H9 (cell line): ENCODE measurements at regions not wholly inside any gene's neighbourhood (a gene's known extent, or its start where the extent isn't known, plus 50 kb on each side); places are given as distances from the start of the nearest gene placed in this dataset.
"Not testable (repeated sequence)": the region's sequence is repeated elsewhere in the genome, so short reads cannot be mapped to it uniquely, and the experiment has no call there.

Experiments
- DNase-seq: peaks from one replicate; pipeline ENCODE4 v3.0.0-alpha.2; 2017
- H2AFZ ChIP-seq: one replicate; pipeline ENCODE4 v1.6.1; 2013; ENCODE audit warnings: mild to moderate bottlenecking, low read length, control low read depth, moderate library complexity
- H2AK5ac ChIP-seq: 2 replicates; pipeline ENCODE4 v1.6.1; 2013; ENCODE audit warnings: low read length, control low read depth, mixed read lengths; ENCODE audit not compliant: insufficient read length
- H2BK120ac ChIP-seq: one replicate; pipeline ENCODE4 v1.6.1; 2013; ENCODE audit warnings: low read depth, mild to moderate bottlenecking, low read length, control low read depth, inconsistent platforms; ENCODE audit not compliant: poor library complexity, severe bottlenecking
- H2BK12ac ChIP-seq: 2 replicates; pipeline ENCODE4 v1.6.1; 2013; ENCODE audit warnings: low read length, control low read depth, mixed read lengths, low read depth; ENCODE audit not compliant: insufficient read length
- H2BK15ac ChIP-seq: 2 replicates; pipeline ENCODE4 v1.6.1; 2013; ENCODE audit warnings: low read depth, low read length, control low read depth
- H2BK20ac ChIP-seq: one replicate; pipeline ENCODE4 v1.6.1; 2013; ENCODE audit warnings: low read depth, mild to moderate bottlenecking, low read length, control low read depth, inconsistent platforms; ENCODE audit not compliant: poor library complexity, severe bottlenecking
- H2BK5ac ChIP-seq: 2 replicates; pipeline ENCODE4 v1.6.1; 2013; ENCODE audit warnings: low read length, control low read depth, mixed read lengths; ENCODE audit not compliant: insufficient read length
- H3K14ac ChIP-seq: 2 replicates; pipeline ENCODE4 v1.6.1; 2013; ENCODE audit warnings: low read length, control low read depth; ENCODE audit not compliant: insufficient read depth
- H3K18ac ChIP-seq: 2 replicates; pipeline ENCODE4 v1.6.1; 2013; ENCODE audit warnings: low read depth, mild to moderate bottlenecking, mixed read lengths, low read length, control low read depth; ENCODE audit not compliant: insufficient read length
- H3K23ac ChIP-seq: 2 replicates; pipeline ENCODE4 v1.6.1; 2013; ENCODE audit warnings: low read length, control low read depth, mixed read lengths, low read depth; ENCODE audit not compliant: insufficient read length
- H3K23me2 ChIP-seq: 2 replicates; pipeline ENCODE4 v1.6.1; 2013; ENCODE audit warnings: low read depth, mild to moderate bottlenecking, mixed read lengths, low read length, control low read depth; ENCODE audit not compliant: insufficient read length, poor library complexity, severe bottlenecking
- H3K27ac ChIP-seq: 2 replicates; pipeline ENCODE4 v1.5.1; 2013; ENCODE audit warnings: low read length, control low read depth, mixed read lengths, low read depth; ENCODE audit not compliant: insufficient read length
- H3K27me3 ChIP-seq: 2 replicates; pipeline ENCODE4 v1.6.1; 2013; ENCODE audit warnings: low read length, control low read depth, inconsistent platforms; ENCODE audit not compliant: insufficient read depth
- H3K4ac ChIP-seq: 2 replicates; pipeline ENCODE4 v1.6.1; 2013; ENCODE audit warnings: low read depth, mild to moderate bottlenecking, control low read depth, inconsistent platforms, low read length, moderate library complexity
- H3K4me1 ChIP-seq: 2 replicates; pipeline ENCODE4 v1.6.1; 2013; ENCODE audit warnings: low read length, control low read depth, inconsistent platforms; ENCODE audit not compliant: insufficient read depth
- H3K4me2 ChIP-seq: 2 replicates; pipeline ENCODE4 v1.6.1; 2013; ENCODE audit warnings: low read length, control low read depth, mixed read lengths; ENCODE audit not compliant: insufficient read length, insufficient read depth
- H3K56ac ChIP-seq: 2 replicates; pipeline ENCODE4 v1.6.1; 2013; ENCODE audit warnings: low read depth, mild to moderate bottlenecking, mixed read lengths, low read length, control low read depth; ENCODE audit not compliant: insufficient read length
- H3K79me1 ChIP-seq: 2 replicates; pipeline ENCODE4 v1.6.1; 2013; ENCODE audit warnings: low read depth, mild to moderate bottlenecking, moderate library complexity, low read length, control low read depth, inconsistent platforms; ENCODE audit not compliant: insufficient read depth, poor library complexity, severe bottlenecking
- H3K79me2 ChIP-seq: 2 replicates; pipeline ENCODE4 v1.6.1; 2013; ENCODE audit warnings: low read length, control low read depth, inconsistent platforms; ENCODE audit not compliant: insufficient read depth
- H3K9ac ChIP-seq: 2 replicates; pipeline ENCODE4 v1.6.1; 2013; ENCODE audit warnings: low read length, control low read depth, mixed read lengths; ENCODE audit not compliant: insufficient read length; ENCODE audit errors: extremely low read depth
- H3K9me3 ChIP-seq: one replicate; pipeline ENCODE4 v1.6.1; 2013; ENCODE audit warnings: low read depth, low read length, inconsistent platforms; ENCODE audit not compliant: control insufficient read depth
- H3T11ph ChIP-seq: one replicate; pipeline ENCODE4 v1.6.1; 2013; ENCODE audit warnings: mild to moderate bottlenecking, low read length, control low read depth, inconsistent platforms
- H4K20me1 ChIP-seq: one replicate; pipeline ENCODE4 v1.6.1; 2013; ENCODE audit not compliant: control insufficient read depth, insufficient read length, insufficient read depth
- H4K5ac ChIP-seq: 2 replicates; pipeline ENCODE4 v1.6.1; 2013; ENCODE audit warnings: low read depth, mild to moderate bottlenecking, mixed read lengths, low read length, control low read depth; ENCODE audit not compliant: insufficient read length
- H4K8ac ChIP-seq: replicated peaks from 2 replicates; pipeline ENCODE4 v1.6.1; 2013; ENCODE audit warnings: low read length, control low read depth, mixed read lengths, low read depth; ENCODE audit not compliant: insufficient read length
- H4K91ac ChIP-seq: 2 replicates; pipeline ENCODE4 v1.6.1; 2013; ENCODE audit warnings: low read depth, mild to moderate bottlenecking, moderate library complexity, mixed read lengths, low read length, control low read depth; ENCODE audit not compliant: insufficient read length
- H3K27ac Mint-ChIP-seq, 3 experiments: 2 replicates in 2 of 3; 3 replicates in 1 of 3; pipeline ENCODE4 v1.8.0; 2020 to 2021; ENCODE audit warnings: mixed read lengths in 3 of 3, mild to moderate bottlenecking in 1 of 3, moderate library complexity in 1 of 3
- H3K27me3 Mint-ChIP-seq: 2 replicates; pipeline ENCODE4 v1.8.0; 2021; ENCODE audit warnings: low read depth, mild to moderate bottlenecking, moderate library complexity, mixed read lengths
- H3K36me3 Mint-ChIP-seq, 3 experiments: 2 replicates in 2 of 3; 3 replicates in 1 of 3; pipeline ENCODE4 v1.8.0; 2020 to 2021; ENCODE audit warnings: low read depth in 3 of 3, mixed read lengths in 3 of 3; ENCODE audit not compliant: insufficient read depth in 1 of 3
- H3K4me1 Mint-ChIP-seq, 2 experiments: 2 replicates each; pipeline ENCODE4 v1.8.0; 2020; ENCODE audit warnings: mixed read lengths in 2 of 2
- H3K4me3 Mint-ChIP-seq, 2 experiments: 2 replicates in 1 of 2; 3 replicates in 1 of 2; pipeline ENCODE4 v1.8.0; 2020 to 2021; ENCODE audit warnings: mild to moderate bottlenecking in 2 of 2, mixed read lengths in 2 of 2, moderate library complexity in 1 of 2
- H3K9me3 Mint-ChIP-seq, 2 experiments: 2 replicates in 1 of 2; 3 replicates in 1 of 2; pipeline ENCODE4 v1.8.0; 2020; ENCODE audit warnings: mild to moderate bottlenecking in 2 of 2, mixed read lengths in 2 of 2, moderate library complexity in 1 of 2
- CTCF ChIP-seq: fragments of 200-600 bp; sonication (generic); conservative IDR thresholded peaks from 3 replicates; pipeline ENCODE4 v1.8.0; 2021; ENCODE audit warnings: antibody characterized with exemption, mild to moderate bottlenecking
- WGBS: extraction: QIAGEN DNeasy Blood & Tissue Kit; methylation state at CpG from one replicate; pipeline ENCODE4 v1.1.7; 2013; ENCODE audit warnings: missing lambda C conversion rate, low lambda C conversion rate, mixed read lengths; ENCODE audit not compliant: insufficient read length; ENCODE audit errors: extremely low coverage; 5-methylcytosine and 5-hydroxymethylcytosine counted together

- no peak overlapping the region for H2BK5ac ChIP-seq
These were observed 160.5 kb upstream of the MINDY3 start for GRCh38 chr10:16020836-16021235.

GRCh38 chr10:16026832-16027231 is 166.5 kb upstream of the MINDY3 start:
- H3K9me3 Mint-ChIP-seq, H3K18ac ChIP-seq, H3K36me3 Mint-ChIP-seq, H2BK15ac ChIP-seq, H3K4me1 ChIP-seq, H3K27me3 Mint-ChIP-seq, H3K27me3 ChIP-seq, H3K79me2 ChIP-seq, H3K14ac ChIP-seq, H2AFZ ChIP-seq, H2BK12ac ChIP-seq, DNase-seq, H3K9ac ChIP-seq, H2BK20ac ChIP-seq, H2BK5ac ChIP-seq, H3K9me3 ChIP-seq, H4K20me1 ChIP-seq, H2BK120ac ChIP-seq, H3K56ac ChIP-seq, H4K91ac ChIP-seq, H3K4me1 Mint-ChIP-seq, H3K4me2 ChIP-seq, H4K5ac ChIP-seq, H3K23me2 ChIP-seq, H3K23ac ChIP-seq, H3K79me1 ChIP-seq, H3K4ac ChIP-seq, H3K27ac Mint-ChIP-seq, H3K27ac ChIP-seq, H3T11ph ChIP-seq, H3K4me3 Mint-ChIP-seq, H2AK5ac ChIP-seq, H4K8ac ChIP-seq: not testable (repeated sequence)
- no CpG with 5 or more reads among the region's 14 CpGs for WGBS

More at GRCh38 chr10:16020836-16021235, 160.5 kb upstream of the MINDY3 start:
- no peak overlapping the region for H2BK12ac ChIP-seq
- no peak overlapping the region for H2AFZ ChIP-seq
- no peak overlapping the region for H3K23ac ChIP-seq
- no peak overlapping the region for H2BK120ac ChIP-seq
- no peak overlapping the region for H3K4ac ChIP-seq
- H3T11ph ChIP-seq = no peak overlapping the region
- H4K91ac ChIP-seq = no peak overlapping the region
- no peak overlapping the region for H3K27ac ChIP-seq
- H4K8ac ChIP-seq = no peak overlapping the region
- H3K27ac Mint-ChIP-seq = no peak overlapping the region
- WGBS = no CpG with 5 or more reads among the region's 1 CpG
- no peak overlapping the region for H3K14ac ChIP-seq
- DNase-seq = no peak
- no peak overlapping the region for H3K18ac ChIP-seq
- H3K9ac ChIP-seq = no peak overlapping the region
- H3K9me3 Mint-ChIP-seq = peaks cover 13 to 15% of the 10 kb centered on the region in 2 experiments
- no peak overlapping the region for H3K56ac ChIP-seq
- no peaks in the 10 kb centered on the region for H3K79me1 ChIP-seq
- no peak overlapping the region for H2AK5ac ChIP-seq
- no peaks in the 10 kb centered on the region for H3K27me3 Mint-ChIP-seq
- no peak overlapping the region for H2BK15ac ChIP-seq
- H3K9me3 ChIP-seq = no peaks in the 10 kb centered on the region
- no peak overlapping the region for H4K5ac ChIP-seq
- H3K4me1 ChIP-seq = no peaks in the 10 kb centered on the region
- H3K4me3 Mint-ChIP-seq = no peak overlapping the region
- peaks cover 3 to 9% (median 8%) of the 10 kb centered on the region in 3 experiments; a peak in 5 of 7 replicates for H3K36me3 Mint-ChIP-seq
- no peaks in the 10 kb centered on the region for H4K20me1 ChIP-seq
- H2BK20ac ChIP-seq = no peak overlapping the region
- H3K79me2 ChIP-seq = no peaks in the 10 kb centered on the region
- no peaks in the 10 kb centered on the region for H3K23me2 ChIP-seq
- no peaks in the 10 kb centered on the region for H3K27me3 ChIP-seq
- no peaks in the 10 kb centered on the region for H3K4me1 Mint-ChIP-seq
- no peak overlapping the region for H3K4me2 ChIP-seq
- TF ChIP-seq CTCF = no peak
